Mesothelial cell of epicardium (in vitro differentiated cells): ENCODE measurements at regions not wholly inside any gene's neighbourhood (a gene's known extent, or its start where the extent isn't known, plus 50 kb on each side); places are given as distances from the start of the nearest gene placed in this dataset.

Experiments
- DNase-seq, 2 experiments: peaks; one replicate each; pipeline ENCODE4 v3.0.0; 2021; ENCODE audit warnings: low spot score in 2 of 2; ENCODE audit not compliant: unreplicated experiment in 2 of 2
- H3K27ac Mint-ChIP-seq: 2 replicates; pipeline ENCODE4 v1.8.0; 2021; ENCODE audit warnings: mixed read lengths
- H3K27me3 Mint-ChIP-seq: 2 replicates; pipeline ENCODE4 v1.8.0; 2021; ENCODE audit warnings: low read depth, mixed read lengths
- H3K36me3 Mint-ChIP-seq: 2 replicates; pipeline ENCODE4 v1.8.0; 2021; ENCODE audit warnings: mixed read lengths
- H3K4me1 Mint-ChIP-seq: 2 replicates; pipeline ENCODE4 v1.8.0; 2021; ENCODE audit warnings: mixed read lengths
- H3K4me3 Mint-ChIP-seq: 2 replicates; pipeline ENCODE4 v1.8.0; 2021; ENCODE audit warnings: mild to moderate bottlenecking, moderate library complexity, mixed read lengths
- H3K9me3 Mint-ChIP-seq: 2 replicates; pipeline ENCODE4 v1.8.0; 2021; ENCODE audit warnings: mixed read lengths
- TF ChIP-seq, protein P1 (sequence below): fragments of 200-600 bp; sonication (generic); IDR thresholded peaks from one replicate; pipeline ENCODE4 v1.5.0; 2021; ENCODE audit warnings: antibody characterized with exemption; ENCODE audit not compliant: unreplicated experiment

DNA sequence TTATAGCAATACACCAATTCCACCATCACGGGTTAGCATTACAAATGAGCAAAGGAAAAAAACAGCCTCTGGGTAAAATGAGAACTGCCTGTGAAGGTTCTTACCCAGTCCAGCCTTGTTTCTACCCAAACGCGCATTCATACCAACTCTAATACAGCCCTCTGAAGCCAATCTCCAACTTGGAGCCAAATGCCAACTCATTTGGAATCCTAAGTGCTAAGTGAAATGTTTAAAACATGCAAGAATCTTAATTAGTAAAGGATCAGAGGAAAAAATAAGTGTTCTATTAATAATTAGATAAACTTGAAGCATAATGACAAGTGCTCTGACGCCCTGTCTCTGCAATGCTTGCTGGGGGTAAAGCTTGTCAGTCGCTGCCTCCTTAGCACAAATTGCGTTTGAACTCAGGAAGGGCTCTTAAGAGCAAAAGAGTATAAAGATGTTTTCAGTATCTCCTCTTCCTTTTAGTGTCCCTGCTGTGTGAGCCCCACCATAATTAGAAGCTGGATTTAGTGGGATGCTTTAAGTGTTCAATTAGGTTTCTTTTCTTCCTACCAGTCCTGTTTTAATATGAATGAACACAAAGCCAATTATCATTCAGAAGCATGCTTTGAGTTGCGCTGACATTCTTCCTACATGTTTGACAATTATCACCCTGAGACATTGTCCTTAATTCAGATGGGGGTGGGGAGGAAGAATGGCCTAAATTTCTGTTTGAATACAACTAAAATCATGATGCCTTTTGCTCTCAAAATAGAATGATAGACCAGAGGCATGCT, 537.6 kb downstream of the DTWD2 start:
- H3K27ac Mint-ChIP-seq = no peak overlapping the region
- DNase-seq = no peak
- H3K9me3 Mint-ChIP-seq = peaks cover 18% of the 10 kb centered on the region
- TF ChIP-seq, protein P1, sequence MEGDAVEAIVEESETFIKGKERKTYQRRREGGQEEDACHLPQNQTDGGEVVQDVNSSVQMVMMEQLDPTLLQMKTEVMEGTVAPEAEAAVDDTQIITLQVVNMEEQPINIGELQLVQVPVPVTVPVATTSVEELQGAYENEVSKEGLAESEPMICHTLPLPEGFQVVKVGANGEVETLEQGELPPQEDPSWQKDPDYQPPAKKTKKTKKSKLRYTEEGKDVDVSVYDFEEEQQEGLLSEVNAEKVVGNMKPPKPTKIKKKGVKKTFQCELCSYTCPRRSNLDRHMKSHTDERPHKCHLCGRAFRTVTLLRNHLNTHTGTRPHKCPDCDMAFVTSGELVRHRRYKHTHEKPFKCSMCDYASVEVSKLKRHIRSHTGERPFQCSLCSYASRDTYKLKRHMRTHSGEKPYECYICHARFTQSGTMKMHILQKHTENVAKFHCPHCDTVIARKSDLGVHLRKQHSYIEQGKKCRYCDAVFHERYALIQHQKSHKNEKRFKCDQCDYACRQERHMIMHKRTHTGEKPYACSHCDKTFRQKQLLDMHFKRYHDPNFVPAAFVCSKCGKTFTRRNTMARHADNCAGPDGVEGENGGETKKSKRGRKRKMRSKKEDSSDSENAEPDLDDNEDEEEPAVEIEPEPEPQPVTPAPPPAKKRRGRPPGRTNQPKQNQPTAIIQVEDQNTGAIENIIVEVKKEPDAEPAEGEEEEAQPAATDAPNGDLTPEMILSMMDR = no peak
- H3K27me3 Mint-ChIP-seq = no peaks in the 10 kb centered on the region
- H3K4me1 Mint-ChIP-seq = peaks cover 17% of the 10 kb centered on the region
- no peaks in the 10 kb centered on the region for H3K36me3 Mint-ChIP-seq
- no peak overlapping the region for H3K4me3 Mint-ChIP-seq

DNA sequence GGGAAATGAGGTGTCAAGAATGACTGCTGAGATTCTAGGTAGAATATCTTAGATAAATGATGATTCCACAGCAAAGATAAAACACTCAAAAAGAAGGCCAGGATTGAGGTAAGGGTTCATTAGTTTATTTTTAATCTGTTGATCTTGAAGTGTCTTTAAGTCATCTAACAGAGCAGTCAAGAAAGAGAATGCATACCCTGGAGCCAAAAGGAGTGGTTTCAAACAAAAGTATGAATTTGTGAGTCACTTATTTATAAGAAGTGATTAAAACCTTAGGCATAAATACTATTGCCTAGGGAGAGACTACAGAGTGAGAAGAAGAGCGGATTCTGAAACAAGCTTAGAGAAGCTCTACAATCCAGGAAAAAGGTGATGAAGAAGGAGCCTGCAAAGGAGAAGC, 541.0 kb downstream of the DTWD2 start:
- H3K27ac Mint-ChIP-seq = no peak overlapping the region
- H3K4me3 Mint-ChIP-seq = no peak overlapping the region
- DNase-seq = no peak
- H3K27me3 Mint-ChIP-seq = peaks cover 5% of the 10 kb centered on the region
- peaks cover 6% of the 10 kb centered on the region for H3K9me3 Mint-ChIP-seq
- peaks cover 21% of the 10 kb centered on the region for H3K4me1 Mint-ChIP-seq
- TF ChIP-seq, protein P1 = no peak
- H3K36me3 Mint-ChIP-seq = no peaks in the 10 kb centered on the region

DNA sequence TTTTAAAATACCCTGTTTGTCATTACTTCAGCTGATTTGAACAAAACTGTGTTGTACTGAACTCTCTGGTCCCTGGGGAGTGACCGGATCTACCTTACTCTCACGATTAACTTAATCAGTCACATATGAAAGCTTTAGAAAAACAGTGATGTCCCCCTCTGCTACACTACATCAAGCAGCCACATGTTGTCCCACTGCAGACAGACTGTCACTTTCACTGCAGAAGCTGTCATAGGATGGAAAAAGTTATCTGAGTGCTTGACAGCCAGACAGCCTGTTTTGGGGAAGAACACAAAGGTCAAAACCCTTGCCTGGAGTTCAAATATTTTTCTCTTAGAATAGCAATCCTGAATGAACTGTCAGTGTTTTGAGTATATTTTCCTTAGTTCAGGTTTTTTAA, 546.4 kb downstream of the DTWD2 start:
- Mint-ChIP-seq H3K4me1 (peaks cover 30% of the 10 kb centered on the region), H3K4me3 (no peak overlapping the region), H3K27me3 (peaks cover 16% of the 10 kb centered on the region), H3K9me3 (no peaks in the 10 kb centered on the region), H3K27ac (no peak overlapping the region), H3K36me3 (no peaks in the 10 kb centered on the region)
- no peak for DNase-seq
- TF ChIP-seq, protein P1 = no peak

DNA sequence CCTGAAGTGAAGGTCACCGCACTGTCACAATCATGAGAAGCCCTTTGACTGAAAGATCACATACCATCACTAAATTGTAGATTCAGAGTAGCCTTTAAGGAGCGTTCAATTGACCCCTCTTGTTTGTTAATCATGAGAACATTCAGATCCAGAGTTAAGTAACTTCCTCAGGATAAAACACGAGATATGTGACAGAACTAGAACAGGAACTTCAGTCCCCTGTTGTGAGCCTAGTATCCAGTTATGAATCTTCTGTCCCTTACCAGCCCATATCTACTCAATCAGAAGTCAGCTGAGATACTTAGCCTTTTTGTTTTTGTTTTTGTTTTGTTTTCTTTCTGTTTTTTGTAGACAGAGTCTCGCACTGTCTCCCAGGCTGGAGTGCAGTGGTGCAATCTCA, 547.3 kb downstream of the DTWD2 start:
- H3K9me3 Mint-ChIP-seq = no peaks in the 10 kb centered on the region
- H3K36me3 Mint-ChIP-seq = no peaks in the 10 kb centered on the region
- no peak for DNase-seq
- H3K27ac Mint-ChIP-seq = no peak overlapping the region
- peaks cover 16% of the 10 kb centered on the region for H3K27me3 Mint-ChIP-seq
- no peak overlapping the region for H3K4me3 Mint-ChIP-seq
- TF ChIP-seq, protein P1 = no peak
- peaks cover 27% of the 10 kb centered on the region for H3K4me1 Mint-ChIP-seq

DNA sequence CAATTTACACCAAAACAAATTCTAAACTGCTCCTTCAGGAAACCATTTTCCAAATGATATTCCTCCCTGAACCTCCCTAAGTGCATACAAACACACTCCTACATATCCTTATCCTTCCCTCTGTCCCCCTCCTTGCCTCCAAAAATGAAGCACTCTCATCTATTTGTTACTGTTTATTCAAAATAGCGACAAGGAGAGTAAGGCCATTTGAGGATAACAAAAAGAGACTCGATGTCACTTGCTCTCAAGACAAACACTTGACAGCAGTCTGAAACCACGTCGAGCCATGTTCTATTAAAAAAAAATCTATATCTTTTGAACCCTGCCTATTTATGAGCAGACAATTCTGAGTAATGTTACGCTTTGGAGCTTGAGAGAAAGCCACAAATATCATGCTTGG, 547.9 kb downstream of the DTWD2 start:
- peaks cover 16% of the 10 kb centered on the region for H3K27me3 Mint-ChIP-seq
- no peak overlapping the region for H3K4me3 Mint-ChIP-seq
- DNase-seq = no peak
- H3K4me1 Mint-ChIP-seq = peaks cover 25% of the 10 kb centered on the region
- H3K27ac Mint-ChIP-seq = no peak overlapping the region
- H3K9me3 Mint-ChIP-seq = no peaks in the 10 kb centered on the region
- no peaks in the 10 kb centered on the region for H3K36me3 Mint-ChIP-seq
- TF ChIP-seq, protein P1 = no peak
